ENCODE measurements at regions not wholly inside any gene's neighbourhood (a gene's known extent, or its start where the extent isn't known, plus 50 kb on each side); places are given as distances from the start of the nearest gene placed in this dataset.
"Not testable (repeated sequence)": the region's sequence is repeated elsewhere in the genome, so short reads cannot be mapped to it uniquely, and the experiment has no call there.

- no peak for DNase-seq (ENCODE audit: low spot score)
- TF ChIP-seq, protein P1, sequence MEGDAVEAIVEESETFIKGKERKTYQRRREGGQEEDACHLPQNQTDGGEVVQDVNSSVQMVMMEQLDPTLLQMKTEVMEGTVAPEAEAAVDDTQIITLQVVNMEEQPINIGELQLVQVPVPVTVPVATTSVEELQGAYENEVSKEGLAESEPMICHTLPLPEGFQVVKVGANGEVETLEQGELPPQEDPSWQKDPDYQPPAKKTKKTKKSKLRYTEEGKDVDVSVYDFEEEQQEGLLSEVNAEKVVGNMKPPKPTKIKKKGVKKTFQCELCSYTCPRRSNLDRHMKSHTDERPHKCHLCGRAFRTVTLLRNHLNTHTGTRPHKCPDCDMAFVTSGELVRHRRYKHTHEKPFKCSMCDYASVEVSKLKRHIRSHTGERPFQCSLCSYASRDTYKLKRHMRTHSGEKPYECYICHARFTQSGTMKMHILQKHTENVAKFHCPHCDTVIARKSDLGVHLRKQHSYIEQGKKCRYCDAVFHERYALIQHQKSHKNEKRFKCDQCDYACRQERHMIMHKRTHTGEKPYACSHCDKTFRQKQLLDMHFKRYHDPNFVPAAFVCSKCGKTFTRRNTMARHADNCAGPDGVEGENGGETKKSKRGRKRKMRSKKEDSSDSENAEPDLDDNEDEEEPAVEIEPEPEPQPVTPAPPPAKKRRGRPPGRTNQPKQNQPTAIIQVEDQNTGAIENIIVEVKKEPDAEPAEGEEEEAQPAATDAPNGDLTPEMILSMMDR (IDR thresholded peaks at IDR 0.05; ENCODE audit: extremely low read depth, missing control alignments) = no peak
These were observed 431.2 kb downstream of the AGTPBP1 start for GRCh38 chr9:85310573-85310972.

DNA sequence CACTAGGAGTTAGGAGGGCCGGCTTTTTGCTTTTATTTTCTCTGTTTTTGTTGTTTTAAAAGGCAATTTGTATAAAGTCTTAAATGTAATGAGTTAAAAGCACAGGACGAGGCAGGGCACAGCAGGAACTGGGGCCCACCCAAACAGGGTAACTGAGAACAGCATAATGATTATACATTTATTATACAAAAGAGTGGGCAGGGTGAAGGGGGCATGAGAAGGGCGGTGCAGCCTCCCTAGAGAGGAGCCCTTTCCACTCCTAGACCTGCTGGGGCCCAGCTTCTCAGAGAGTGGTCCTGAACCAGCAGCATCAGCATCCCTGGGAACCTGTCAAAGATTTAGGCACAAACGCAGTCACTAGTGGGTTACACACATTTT lies 438.0 kb downstream of the AGTPBP1 start:
- no peak for DNase-seq (ENCODE audit: low spot score)
- TF ChIP-seq, protein P1 (IDR thresholded peaks at IDR 0.05; ENCODE audit: extremely low read depth, missing control alignments) = no peak

GRCh38 chr9:85302938-85303756 lies 438.6 kb downstream of the AGTPBP1 start:
- no peak for DNase-seq (ENCODE audit: low spot score)
- TF ChIP-seq, protein P1 (IDR thresholded peaks at IDR 0.05; ENCODE audit: extremely low read depth, missing control alignments) = no peak

- DNase-seq (ENCODE audit: low spot score) = no peak
- TF ChIP-seq, protein P1 (IDR thresholded peaks at IDR 0.05; ENCODE audit: extremely low read depth, missing control alignments) = no peak
These were observed 443.3 kb downstream of the AGTPBP1 start for GRCh38 chr9:85298499-85298898.

DNA sequence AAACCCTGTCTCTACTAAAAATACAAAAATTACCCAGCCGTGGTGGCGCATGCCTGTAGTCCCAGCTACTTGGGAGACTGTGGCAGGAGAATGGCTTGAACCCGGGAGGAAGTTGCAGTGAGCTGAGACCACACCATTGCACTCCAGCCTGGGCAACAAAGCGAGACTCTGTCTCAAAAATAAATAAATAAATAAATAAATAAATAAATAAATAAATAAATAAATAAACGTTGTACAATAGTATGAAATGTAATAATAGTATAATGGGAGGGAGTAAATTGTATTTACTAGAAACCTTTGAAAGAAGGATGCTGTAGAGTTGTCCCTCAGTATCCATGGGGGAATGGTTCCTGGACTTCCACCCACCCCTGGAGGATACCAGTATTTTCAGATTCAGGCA lies 446.5 kb downstream of the AGTPBP1 start:
- not testable (repeated sequence) for DNase-seq (ENCODE audit: low spot score)

DNA sequence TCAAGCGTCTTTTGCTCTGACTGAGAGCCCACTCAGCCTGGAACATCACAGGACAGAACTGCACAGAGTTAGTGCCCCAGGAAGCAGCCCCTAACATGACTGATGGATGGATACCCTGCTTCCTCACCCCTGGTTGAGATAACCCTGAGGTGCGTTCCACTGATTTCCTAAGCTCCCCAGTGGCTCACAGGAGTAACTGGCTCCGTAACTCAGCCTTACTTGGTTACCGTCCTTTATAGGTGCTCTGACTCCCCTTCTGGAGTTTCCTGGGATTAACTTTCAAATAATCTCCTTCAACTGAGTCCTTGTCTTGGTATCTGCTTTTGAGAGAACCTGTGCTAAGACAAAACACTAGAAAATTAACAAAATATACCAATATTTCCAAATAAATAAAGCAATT lies 449.5 kb downstream of the AGTPBP1 start:
- TF ChIP-seq, protein P1 (IDR thresholded peaks at IDR 0.05; ENCODE audit: extremely low read depth, missing control alignments) = no peak
- no peak for DNase-seq (ENCODE audit: low spot score)

GRCh38 chr9:85291266-85291665 lies 450.5 kb downstream of the AGTPBP1 start:
- no peak for DNase-seq (ENCODE audit: low spot score)
- TF ChIP-seq, protein P1 (IDR thresholded peaks at IDR 0.05; ENCODE audit: extremely low read depth, missing control alignments) = no peak

DNA sequence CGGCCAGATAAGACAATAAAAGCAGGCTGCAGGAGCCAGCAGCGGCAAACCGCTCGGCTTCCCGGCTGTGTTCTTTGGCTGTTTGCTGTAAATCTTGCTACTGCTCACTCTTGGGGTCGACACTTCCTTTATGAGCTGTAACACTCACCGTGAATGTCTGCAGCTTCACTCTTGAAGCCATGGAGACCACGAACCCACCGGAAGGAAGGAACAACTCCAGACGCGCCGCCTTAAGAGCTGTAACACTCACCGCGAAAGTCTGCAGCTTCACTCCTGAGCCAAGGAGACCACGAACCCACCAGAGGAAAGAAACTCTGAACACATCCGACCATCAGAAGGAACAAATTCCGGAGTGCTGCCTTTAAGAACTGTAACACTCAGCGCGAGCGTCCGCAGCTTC lies 451.7 kb downstream of the AGTPBP1 start:
- TF ChIP-seq, protein P1 (IDR thresholded peaks at IDR 0.05; ENCODE audit: extremely low read depth, missing control alignments) = no peak
- no peak for DNase-seq (ENCODE audit: low spot score)
